ENCODE measurements at regions not wholly inside any gene's neighbourhood (a gene's known extent, or its start where the extent isn't known, plus 50 kb on each side); places are given as distances from the start of the nearest gene placed in this dataset.

DNA sequence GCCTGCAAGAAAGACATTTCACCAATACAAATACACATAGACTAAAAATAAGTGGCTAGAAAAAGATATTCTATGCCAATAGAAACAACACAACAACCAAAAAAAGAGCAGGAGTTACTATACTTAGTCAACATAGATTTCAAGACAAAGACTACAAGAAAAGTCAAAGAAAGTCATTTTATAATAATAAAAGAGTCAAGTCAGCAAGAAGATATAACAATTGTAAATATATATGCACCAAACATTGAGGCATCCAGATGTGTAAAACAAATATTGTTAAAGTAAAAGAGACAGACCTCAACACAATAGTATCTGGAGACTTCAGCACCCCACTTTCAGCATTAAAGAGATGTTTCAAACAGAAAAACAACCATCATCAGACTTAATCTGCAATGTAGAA is 104.6 kb downstream of the AMY1C start:
- TF ChIP-seq, protein P1, sequence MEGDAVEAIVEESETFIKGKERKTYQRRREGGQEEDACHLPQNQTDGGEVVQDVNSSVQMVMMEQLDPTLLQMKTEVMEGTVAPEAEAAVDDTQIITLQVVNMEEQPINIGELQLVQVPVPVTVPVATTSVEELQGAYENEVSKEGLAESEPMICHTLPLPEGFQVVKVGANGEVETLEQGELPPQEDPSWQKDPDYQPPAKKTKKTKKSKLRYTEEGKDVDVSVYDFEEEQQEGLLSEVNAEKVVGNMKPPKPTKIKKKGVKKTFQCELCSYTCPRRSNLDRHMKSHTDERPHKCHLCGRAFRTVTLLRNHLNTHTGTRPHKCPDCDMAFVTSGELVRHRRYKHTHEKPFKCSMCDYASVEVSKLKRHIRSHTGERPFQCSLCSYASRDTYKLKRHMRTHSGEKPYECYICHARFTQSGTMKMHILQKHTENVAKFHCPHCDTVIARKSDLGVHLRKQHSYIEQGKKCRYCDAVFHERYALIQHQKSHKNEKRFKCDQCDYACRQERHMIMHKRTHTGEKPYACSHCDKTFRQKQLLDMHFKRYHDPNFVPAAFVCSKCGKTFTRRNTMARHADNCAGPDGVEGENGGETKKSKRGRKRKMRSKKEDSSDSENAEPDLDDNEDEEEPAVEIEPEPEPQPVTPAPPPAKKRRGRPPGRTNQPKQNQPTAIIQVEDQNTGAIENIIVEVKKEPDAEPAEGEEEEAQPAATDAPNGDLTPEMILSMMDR (IDR thresholded peaks at IDR 0.05; ENCODE audit: unreplicated experiment) = no peak
- no peak for DNase-seq (ENCODE audit: low spot score)
- Mint-ChIP-seq H3K27ac (ENCODE audit: unreplicated experiment) (no peak overlapping the region), H3K27me3 (ENCODE audit: unreplicated experiment) (no peaks in the 10 kb centered on the region), H3K4me3 (ENCODE audit: unreplicated experiment) (no peak overlapping the region), H3K4me1 (ENCODE audit: unreplicated experiment) (no peaks in the 10 kb centered on the region), H3K36me3 (ENCODE audit: low read depth, unreplicated experiment) (no peaks in the 10 kb centered on the region), H3K9me3 (ENCODE audit: unreplicated experiment) (no peaks in the 10 kb centered on the region)

DNA sequence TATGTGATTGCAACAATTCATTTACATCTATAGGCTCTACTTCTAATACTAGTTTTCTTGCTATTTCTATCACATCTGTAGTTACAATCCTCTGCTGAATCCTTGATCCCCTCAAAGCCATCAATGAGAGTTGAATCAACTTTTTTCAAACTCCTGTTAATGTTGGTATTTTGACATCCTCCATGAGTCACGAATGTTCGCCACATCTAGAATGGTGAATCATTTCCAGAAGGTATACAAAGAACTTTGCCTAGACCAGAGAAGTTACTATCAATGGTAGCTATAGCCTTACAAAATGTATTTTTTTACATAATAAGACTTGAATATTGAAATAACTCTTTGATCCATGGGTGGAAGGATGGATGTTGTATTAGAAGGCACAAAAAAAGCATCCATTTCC is 110.0 kb downstream of the AMY1C start:
- H3K27me3 Mint-ChIP-seq (ENCODE audit: unreplicated experiment) = peaks cover 1% of the 10 kb centered on the region
- no peak for DNase-seq (ENCODE audit: low spot score)
- TF ChIP-seq, protein P1 (IDR thresholded peaks at IDR 0.05; ENCODE audit: unreplicated experiment) = no peak
- H3K4me3 Mint-ChIP-seq (ENCODE audit: unreplicated experiment) = no peak overlapping the region
- no peak overlapping the region for H3K27ac Mint-ChIP-seq (ENCODE audit: unreplicated experiment)
- no peaks in the 10 kb centered on the region for H3K9me3 Mint-ChIP-seq (ENCODE audit: unreplicated experiment)
- H3K36me3 Mint-ChIP-seq (ENCODE audit: low read depth, unreplicated experiment) = no peaks in the 10 kb centered on the region
- no peaks in the 10 kb centered on the region for H3K4me1 Mint-ChIP-seq (ENCODE audit: unreplicated experiment)

DNA sequence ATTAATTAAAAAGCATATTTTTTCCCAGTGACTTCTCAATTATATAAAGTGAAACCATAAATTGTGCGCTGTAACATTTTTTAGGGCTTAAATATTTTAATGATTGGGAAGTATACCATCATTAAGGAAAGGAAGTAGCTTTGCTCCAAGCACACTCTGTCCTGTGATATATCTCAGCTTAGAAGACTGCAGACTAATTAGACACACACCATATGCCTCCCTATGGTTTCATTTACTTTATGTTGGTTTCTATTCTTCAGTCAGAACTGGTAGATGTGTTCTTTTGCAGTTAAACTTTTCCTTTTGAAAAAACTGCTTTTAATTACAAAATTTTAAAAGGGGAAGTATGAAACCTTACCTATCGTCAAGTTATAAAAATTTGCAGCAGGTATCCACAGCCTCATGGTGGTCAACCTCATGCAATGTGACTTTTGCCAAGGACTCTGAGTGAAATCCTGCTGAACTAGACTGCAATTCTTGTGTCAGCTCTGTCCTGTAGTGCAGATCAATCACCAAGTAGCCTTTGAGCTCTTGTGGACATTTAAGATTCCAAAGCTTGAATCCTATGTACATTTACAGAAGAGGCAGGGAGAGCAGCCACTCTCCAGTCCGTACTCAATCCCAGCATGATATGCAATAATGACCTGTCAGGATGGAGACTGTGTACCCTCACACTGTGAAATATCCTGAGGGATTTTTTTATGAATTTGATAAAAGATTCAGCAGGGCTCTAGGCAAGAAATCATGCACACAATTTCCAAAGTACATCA is 149.1 kb downstream of the AMY1C start:
- peaks cover 2% of the 10 kb centered on the region for H3K27me3 Mint-ChIP-seq (ENCODE audit: unreplicated experiment)

DNA sequence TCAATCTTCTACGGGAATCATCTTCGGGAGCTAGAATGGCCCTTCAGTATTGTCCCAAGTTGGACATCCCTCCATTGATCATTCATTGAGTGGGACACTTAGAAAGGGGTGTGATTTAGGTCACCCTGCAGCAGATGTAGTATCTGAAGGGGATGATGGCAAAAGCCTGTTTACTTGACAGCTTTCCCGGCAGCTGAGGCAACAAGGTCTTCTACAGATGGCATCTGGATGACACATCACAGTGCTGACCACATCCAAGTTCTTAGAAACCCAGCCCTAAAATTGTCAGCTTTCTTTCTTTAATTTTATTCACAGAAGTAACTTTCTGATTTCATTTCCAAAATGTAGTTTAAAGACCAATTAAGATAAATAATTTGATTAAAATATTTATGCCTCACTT is 150.3 kb downstream of the AMY1C start:
- DNase-seq (ENCODE audit: low spot score) = no peak
- no peak overlapping the region for H3K27ac Mint-ChIP-seq (ENCODE audit: unreplicated experiment)
- no peak overlapping the region for H3K4me3 Mint-ChIP-seq (ENCODE audit: unreplicated experiment)
- H3K27me3 Mint-ChIP-seq (ENCODE audit: unreplicated experiment) = peaks cover 2% of the 10 kb centered on the region
- H3K9me3 Mint-ChIP-seq (ENCODE audit: unreplicated experiment) = no peaks in the 10 kb centered on the region
- H3K36me3 Mint-ChIP-seq (ENCODE audit: low read depth, unreplicated experiment) = no peaks in the 10 kb centered on the region
- TF ChIP-seq, protein P1 (IDR thresholded peaks at IDR 0.05; ENCODE audit: unreplicated experiment) = no peak
- H3K4me1 Mint-ChIP-seq (ENCODE audit: unreplicated experiment) = no peaks in the 10 kb centered on the region

More for the DNA sequence above, 149.1 kb downstream of the AMY1C start:
- no peak overlapping the region for H3K27ac Mint-ChIP-seq (ENCODE audit: unreplicated experiment)
- no peaks in the 10 kb centered on the region for H3K4me1 Mint-ChIP-seq (ENCODE audit: unreplicated experiment)
- H3K4me3 Mint-ChIP-seq (ENCODE audit: unreplicated experiment) = no peak overlapping the region
- no peak for DNase-seq (ENCODE audit: low spot score)
- H3K9me3 Mint-ChIP-seq (ENCODE audit: unreplicated experiment) = no peaks in the 10 kb centered on the region
- H3K36me3 Mint-ChIP-seq (ENCODE audit: low read depth, unreplicated experiment) = no peaks in the 10 kb centered on the region
- TF ChIP-seq, protein P1 (IDR thresholded peaks at IDR 0.05; ENCODE audit: unreplicated experiment) = no peak

DNA sequence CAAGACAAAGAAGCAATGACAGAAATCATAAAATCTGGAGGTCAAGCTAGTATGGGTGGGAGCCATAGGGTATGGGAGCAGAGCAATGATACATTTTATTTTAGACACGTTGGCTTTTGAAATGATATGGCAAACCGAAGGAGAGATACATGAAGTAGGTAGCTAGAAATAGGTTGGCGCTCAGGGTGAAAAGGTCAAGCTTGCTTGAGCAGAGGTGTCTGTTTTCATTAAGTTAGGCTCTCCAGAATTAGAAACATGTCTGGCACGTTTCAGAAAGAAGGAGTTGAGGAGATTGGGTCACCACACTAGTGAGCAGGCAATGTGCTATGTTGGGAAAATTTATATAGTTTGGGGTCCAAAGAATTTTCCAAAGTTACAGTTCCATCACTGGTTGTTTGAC is 151.4 kb downstream of the AMY1C start:
- no peak overlapping the region for H3K27ac Mint-ChIP-seq (ENCODE audit: unreplicated experiment)
- H3K9me3 Mint-ChIP-seq (ENCODE audit: unreplicated experiment) = no peaks in the 10 kb centered on the region
- no peak overlapping the region for H3K4me3 Mint-ChIP-seq (ENCODE audit: unreplicated experiment)
- no peaks in the 10 kb centered on the region for H3K4me1 Mint-ChIP-seq (ENCODE audit: unreplicated experiment)
- no peaks in the 10 kb centered on the region for H3K36me3 Mint-ChIP-seq (ENCODE audit: low read depth, unreplicated experiment)
- TF ChIP-seq, protein P1 (IDR thresholded peaks at IDR 0.05; ENCODE audit: unreplicated experiment) = no peak
- DNase-seq (ENCODE audit: low spot score) = no peak
- peaks cover 2% of the 10 kb centered on the region for H3K27me3 Mint-ChIP-seq (ENCODE audit: unreplicated experiment)
